ENCODE measurements at regions not wholly inside any gene's neighbourhood (a gene's known extent, or its start where the extent isn't known, plus 50 kb on each side); places are given as distances from the start of the nearest gene placed in this dataset.

DNA sequence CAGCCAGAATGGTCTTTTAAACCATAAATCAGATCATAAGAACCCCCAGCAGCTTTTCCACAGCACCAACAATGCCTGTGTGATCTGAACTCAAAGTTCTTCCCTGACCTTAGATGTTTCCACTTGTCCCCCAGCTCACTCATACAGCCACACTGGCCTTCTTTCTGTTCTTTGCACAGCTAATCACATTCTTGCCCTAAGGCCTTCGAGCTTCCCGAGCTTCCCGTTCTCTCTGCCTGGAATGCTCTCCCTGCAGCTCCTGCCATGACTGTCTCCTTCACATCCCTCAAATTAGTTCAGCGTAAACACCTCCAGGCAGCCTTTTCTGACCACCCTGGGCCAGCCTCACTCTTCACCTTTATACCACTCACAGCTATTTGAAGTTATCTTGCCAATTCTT, 166.8 kb upstream of the NFE2L3 start:
- intact Hi-C loops (cut with DNase I, micrococcal nuclease) = no loop called here
- TF ChIP-seq, protein P1, sequence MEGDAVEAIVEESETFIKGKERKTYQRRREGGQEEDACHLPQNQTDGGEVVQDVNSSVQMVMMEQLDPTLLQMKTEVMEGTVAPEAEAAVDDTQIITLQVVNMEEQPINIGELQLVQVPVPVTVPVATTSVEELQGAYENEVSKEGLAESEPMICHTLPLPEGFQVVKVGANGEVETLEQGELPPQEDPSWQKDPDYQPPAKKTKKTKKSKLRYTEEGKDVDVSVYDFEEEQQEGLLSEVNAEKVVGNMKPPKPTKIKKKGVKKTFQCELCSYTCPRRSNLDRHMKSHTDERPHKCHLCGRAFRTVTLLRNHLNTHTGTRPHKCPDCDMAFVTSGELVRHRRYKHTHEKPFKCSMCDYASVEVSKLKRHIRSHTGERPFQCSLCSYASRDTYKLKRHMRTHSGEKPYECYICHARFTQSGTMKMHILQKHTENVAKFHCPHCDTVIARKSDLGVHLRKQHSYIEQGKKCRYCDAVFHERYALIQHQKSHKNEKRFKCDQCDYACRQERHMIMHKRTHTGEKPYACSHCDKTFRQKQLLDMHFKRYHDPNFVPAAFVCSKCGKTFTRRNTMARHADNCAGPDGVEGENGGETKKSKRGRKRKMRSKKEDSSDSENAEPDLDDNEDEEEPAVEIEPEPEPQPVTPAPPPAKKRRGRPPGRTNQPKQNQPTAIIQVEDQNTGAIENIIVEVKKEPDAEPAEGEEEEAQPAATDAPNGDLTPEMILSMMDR (IDR thresholded peaks at IDR 0.05) = no peak

DNA sequence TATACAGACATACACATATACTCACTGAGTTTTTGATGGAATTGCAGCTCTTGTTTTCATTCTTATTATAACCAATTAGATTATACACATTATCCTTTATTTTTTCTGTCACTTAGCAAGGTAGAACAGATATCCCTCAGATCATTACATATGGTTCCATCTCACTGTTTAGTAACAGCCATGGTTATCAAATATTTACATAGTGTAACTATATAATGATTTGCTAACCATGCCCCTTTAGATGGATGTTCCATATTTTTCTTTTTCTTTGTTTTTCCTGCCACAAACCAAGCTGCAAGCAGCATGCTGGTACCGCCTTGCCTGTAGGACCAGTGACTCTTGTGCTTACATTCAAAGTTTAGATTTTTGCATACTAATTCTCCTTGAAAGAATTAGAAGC, 163.4 kb upstream of the NFE2L3 start:
- TF ChIP-seq, protein P1 (IDR thresholded peaks at IDR 0.05) = no peak
- Histone ChIP-seq H3K4me1 (ENCODE audit: low read depth) (peaks cover 4% of the 10 kb centered on the region), H3K4me3 (no peak overlapping the region), H3K9me3 (no peaks in the 10 kb centered on the region), H3K36me3 (ENCODE audit: low read depth) (no peaks in the 10 kb centered on the region)
- peak; percentile 73 for ATAC-seq
- DNase-seq = no peak
- intact Hi-C loops (cut with DNase I, micrococcal nuclease) = no loop called here

More for the DNA sequence above, 166.8 kb upstream of the NFE2L3 start:
- no peak for ATAC-seq
- DNase-seq = no peak
- H3K4me1 ChIP-seq (ENCODE audit: low read depth) = peaks cover 4% of the 10 kb centered on the region
- no peaks in the 10 kb centered on the region for H3K36me3 ChIP-seq (ENCODE audit: low read depth)
- H3K4me3 ChIP-seq = no peak overlapping the region
- no peaks in the 10 kb centered on the region for H3K9me3 ChIP-seq

DNA sequence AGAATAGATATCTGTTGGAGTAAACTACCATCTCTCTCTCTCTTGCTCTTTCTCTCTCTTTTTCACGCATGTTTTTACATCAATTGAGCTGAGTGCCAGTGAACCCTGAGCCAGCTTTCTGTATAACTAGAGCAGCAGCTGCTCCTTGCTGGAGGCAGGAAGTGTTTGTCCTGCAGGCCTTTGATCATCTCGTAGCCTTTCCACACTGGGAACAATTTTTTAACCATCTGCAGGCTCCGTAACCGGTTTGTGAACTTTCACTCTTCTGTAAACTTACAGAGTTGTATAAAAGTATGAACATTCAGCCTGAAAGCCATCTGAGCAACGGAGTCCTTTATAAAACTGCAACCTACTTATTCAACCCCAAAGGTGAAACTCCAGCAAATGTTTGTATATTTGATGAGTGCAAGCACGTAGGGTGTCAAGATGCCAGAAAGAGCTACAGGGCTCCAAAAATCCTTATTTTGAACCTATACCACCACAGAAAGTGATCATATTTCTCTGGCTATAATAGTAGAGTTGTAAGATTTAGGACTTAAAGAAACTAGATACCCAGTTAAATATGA, 162.8 kb upstream of the NFE2L3 start:
- DNase-seq (peak in 1 of 3 donors; percentile 53), ATAC-seq (peak; percentile 93)

DNA sequence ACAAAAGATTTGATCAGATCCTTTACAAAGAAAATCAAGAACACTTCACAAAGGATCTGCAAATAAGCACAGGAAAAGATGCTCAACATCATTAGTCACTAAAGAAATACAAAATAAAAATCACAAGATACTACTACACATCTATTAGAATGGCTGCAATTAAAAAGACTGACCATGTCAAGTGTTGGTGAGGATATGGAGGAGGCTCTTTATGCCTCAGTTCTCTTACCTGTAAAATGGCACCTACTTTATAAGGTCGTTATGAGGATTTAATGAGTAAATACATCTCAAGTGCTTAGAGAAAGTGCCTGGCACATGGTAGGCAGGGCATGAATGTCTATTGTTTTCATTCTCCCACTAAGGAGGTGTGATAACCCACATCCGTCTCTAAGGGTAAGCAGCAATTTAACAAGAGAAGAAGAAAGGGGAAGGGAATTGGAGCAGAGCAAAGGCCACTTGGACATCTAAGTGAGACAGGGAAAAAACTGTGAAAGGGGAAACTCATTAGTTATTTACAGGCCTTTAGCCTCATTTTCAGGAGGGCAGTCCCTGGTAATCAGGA, 157.5 kb upstream of the NFE2L3 start:
- Histone ChIP-seq H3K36me3 (ENCODE audit: low read depth) (no peaks in the 10 kb centered on the region), H3K4me1 (ENCODE audit: low read depth) (no peaks in the 10 kb centered on the region), H3K9me3 (no peaks in the 10 kb centered on the region), H3K4me3 (no peak overlapping the region)
- peak; percentile 33 for ATAC-seq
- intact Hi-C loops (cut with DNase I, micrococcal nuclease) = no loop called here
- no peak for DNase-seq
- TF ChIP-seq, protein P1 (IDR thresholded peaks at IDR 0.05) = no peak

More for the DNA sequence above, 162.8 kb upstream of the NFE2L3 start:
- no peaks in the 10 kb centered on the region for H3K9me3 ChIP-seq
- intact Hi-C loops (cut with DNase I, micrococcal nuclease) = no loop called here
- H3K36me3 ChIP-seq (ENCODE audit: low read depth) = no peaks in the 10 kb centered on the region
- TF ChIP-seq, protein P1 (IDR thresholded peaks at IDR 0.05) = no peak
- H3K4me3 ChIP-seq = no peak overlapping the region
- H3K4me1 ChIP-seq (ENCODE audit: low read depth) = peaks cover 4% of the 10 kb centered on the region

DNA sequence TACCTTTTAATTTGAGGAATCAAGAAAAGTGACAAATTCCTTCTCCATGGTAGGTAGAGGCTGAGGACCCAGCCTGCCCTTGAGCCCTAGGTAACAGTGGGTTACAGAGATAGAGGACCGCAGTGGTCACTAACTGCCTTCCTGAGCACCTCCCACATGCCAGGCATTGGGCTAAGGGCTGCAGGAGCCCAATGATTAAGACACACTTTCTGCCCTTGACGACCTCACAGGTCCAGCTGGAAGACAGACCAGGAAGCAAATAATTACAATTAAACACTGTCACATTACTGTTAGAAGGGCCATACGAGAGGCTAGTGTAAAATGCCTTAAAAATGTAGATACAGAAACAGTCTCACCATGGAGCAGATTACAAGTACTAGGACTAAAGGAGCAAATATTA, 156.8 kb upstream of the NFE2L3 start:
- no peak for DNase-seq

More for the DNA sequence above, 156.8 kb upstream of the NFE2L3 start:
- Histone ChIP-seq H3K9me3 (no peaks in the 10 kb centered on the region), H3K4me3 (no peak overlapping the region), H3K36me3 (ENCODE audit: low read depth) (no peaks in the 10 kb centered on the region), H3K4me1 (ENCODE audit: low read depth) (no peaks in the 10 kb centered on the region)
- intact Hi-C loops (cut with DNase I, micrococcal nuclease) = no loop called here
- no peak for ATAC-seq
- TF ChIP-seq, protein P1 (IDR thresholded peaks at IDR 0.05) = no peak
